ENCODE measurements at regions not wholly inside any gene's neighbourhood (a gene's known extent, or its start where the extent isn't known, plus 50 kb on each side); places are given as distances from the start of the nearest gene placed in this dataset.

GRCh38 chr2:186972281-186972970 lies 123.5 kb upstream of the ZSWIM2 start:
- CTCF ChIA-PET, result no interaction called here
- Histone ChIP-seq H3K9ac (ENCODE audit: low read depth, low read length) (no peak overlapping the region), H3K18ac (ENCODE audit: low read depth, low read length) (no peak overlapping the region), H3K79me1 (ENCODE audit: low read depth in 1 of 2, low read length in 2 of 2) (no peaks in the 10 kb centered on the region), H2AK9ac (replicated peaks; ENCODE audit: low read depth, low read length, poor library complexity) (no peak overlapping the region), H4K20me1 (ENCODE audit: insufficient read depth, low read length) (no peaks in the 10 kb centered on the region), H2BK15ac (ENCODE audit: low read depth, low read length) (no peak overlapping the region), H4K5ac (ENCODE audit: low read depth, low read length) (no peak overlapping the region), H3K4me1 (ENCODE audit: control insufficient read depth, insufficient read depth, low read length) (no peaks in the 10 kb centered on the region), H3K9me1 (ENCODE audit: insufficient read depth, low read length) (no peaks in the 10 kb centered on the region), H4K8ac (ENCODE audit: low read depth in 2 of 2, low read length in 2 of 2) (no peak overlapping the region), H3K56ac (ENCODE audit: extremely low read depth, insufficient read depth, low read length) (no peak overlapping the region), H3K27ac (ENCODE audit: insufficient read depth, low read length) (no peak overlapping the region), H3K14ac (replicated peaks; ENCODE audit: low read depth, low read length) (no peak overlapping the region), H2BK5ac (ENCODE audit: low read depth, low read length, poor library complexity, severe bottlenecking) (no peak overlapping the region), H3K36me3 (ENCODE audit: control insufficient read depth, insufficient read depth, low read length) (no peaks in the 10 kb centered on the region), H3K27me3 (ENCODE audit: control insufficient read depth, insufficient read depth, low read length) (no peaks in the 10 kb centered on the region), H2BK20ac (ENCODE audit: low read depth, low read length) (no peak overlapping the region), H2BK120ac (ENCODE audit: low read depth, low read length) (no peak overlapping the region), H4K91ac (ENCODE audit: insufficient read depth, low read depth, low read length) (no peak overlapping the region), H2AK5ac (ENCODE audit: low read depth, low read length) (no peak overlapping the region), H3K4me3 (ENCODE audit: insufficient read depth, low read depth, low read length) (no peak overlapping the region), H2AFZ (replicated peaks; ENCODE audit: low read length, poor library complexity) (no peak overlapping the region), H3K23ac (ENCODE audit: low read depth, low read length) (no peak overlapping the region), H3K9me3 (ENCODE audit: control insufficient read depth, insufficient read depth, low read length) (no peaks in the 10 kb centered on the region), H3K4me2 (ENCODE audit: low read depth, low read length) (no peak overlapping the region), H3K4ac (ENCODE audit: low read depth, low read length) (no peak overlapping the region)
- dilution Hi-C loops (cut with HindIII; ENCODE audit: low sequenced_read_pairs, unreplicated experiment) (no loop called here), in situ Hi-C loops (cut with MboI; ENCODE audit: low sequenced_read_pairs) (no loop called here), intact Hi-C loops (cut with micrococcal nuclease) (no loop called here)
- ATAC-seq (ENCODE audit: low read depth), result no peak
- TF ChIP-seq FOS (IDR thresholded peaks at IDR 0.05; ENCODE audit: low read depth, low read length) (no peak), MAFK (IDR thresholded peaks at IDR 0.05; ENCODE audit: low read depth, low read length) (no peak), RFX5 (IDR thresholded peaks at IDR 0.05; ENCODE audit: low read depth, low read length) (no peak), RCOR1 (IDR thresholded peaks at IDR 0.05; ENCODE audit: insufficient replicate concordance, low read length) (no peak), CEBPB (IDR thresholded peaks at IDR 0.05; ENCODE audit: low read depth, low read length) (no peak), NFE2L2 (IDR thresholded peaks at IDR 0.05; ENCODE audit: low read depth, low read length) (no peak), MXI1 (IDR thresholded peaks at IDR 0.05; ENCODE audit: borderline replicate concordance, low read depth, low read length) (no peak), SMC3 (IDR thresholded peaks at IDR 0.05; ENCODE audit: low read depth, low read length) (no peak), CHD1 (IDR thresholded peaks at IDR 0.05; ENCODE audit: low read depth, low read length) (no peak), MAZ (IDR thresholded peaks at IDR 0.05; ENCODE audit: borderline replicate concordance, low read depth, low read length) (no peak)
- TF ChIP-seq, protein P1, sequence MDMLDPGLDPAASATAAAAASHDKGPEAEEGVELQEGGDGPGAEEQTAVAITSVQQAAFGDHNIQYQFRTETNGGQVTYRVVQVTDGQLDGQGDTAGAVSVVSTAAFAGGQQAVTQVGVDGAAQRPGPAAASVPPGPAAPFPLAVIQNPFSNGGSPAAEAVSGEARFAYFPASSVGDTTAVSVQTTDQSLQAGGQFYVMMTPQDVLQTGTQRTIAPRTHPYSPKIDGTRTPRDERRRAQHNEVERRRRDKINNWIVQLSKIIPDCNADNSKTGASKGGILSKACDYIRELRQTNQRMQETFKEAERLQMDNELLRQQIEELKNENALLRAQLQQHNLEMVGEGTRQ (IDR thresholded peaks at IDR 0.05; ENCODE audit: low read depth, low read length), result no peak
- TF ChIP-seq, protein P2, sequence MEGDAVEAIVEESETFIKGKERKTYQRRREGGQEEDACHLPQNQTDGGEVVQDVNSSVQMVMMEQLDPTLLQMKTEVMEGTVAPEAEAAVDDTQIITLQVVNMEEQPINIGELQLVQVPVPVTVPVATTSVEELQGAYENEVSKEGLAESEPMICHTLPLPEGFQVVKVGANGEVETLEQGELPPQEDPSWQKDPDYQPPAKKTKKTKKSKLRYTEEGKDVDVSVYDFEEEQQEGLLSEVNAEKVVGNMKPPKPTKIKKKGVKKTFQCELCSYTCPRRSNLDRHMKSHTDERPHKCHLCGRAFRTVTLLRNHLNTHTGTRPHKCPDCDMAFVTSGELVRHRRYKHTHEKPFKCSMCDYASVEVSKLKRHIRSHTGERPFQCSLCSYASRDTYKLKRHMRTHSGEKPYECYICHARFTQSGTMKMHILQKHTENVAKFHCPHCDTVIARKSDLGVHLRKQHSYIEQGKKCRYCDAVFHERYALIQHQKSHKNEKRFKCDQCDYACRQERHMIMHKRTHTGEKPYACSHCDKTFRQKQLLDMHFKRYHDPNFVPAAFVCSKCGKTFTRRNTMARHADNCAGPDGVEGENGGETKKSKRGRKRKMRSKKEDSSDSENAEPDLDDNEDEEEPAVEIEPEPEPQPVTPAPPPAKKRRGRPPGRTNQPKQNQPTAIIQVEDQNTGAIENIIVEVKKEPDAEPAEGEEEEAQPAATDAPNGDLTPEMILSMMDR (conservative IDR thresholded peaks at IDR 0.05; ENCODE audit: low read depth, low read length), result no peak
- WGBS, 2 experiments (ENCODE audit: extremely low coverage in 2 of 2, insufficient read length in 1 of 2), result 73% methylated on average over 3 of the region's 7 CpGs; no CpG with 5 or more reads in 1 of the 2 experiments
- DNase-seq, result no peak
- no TSS peak for BruUV-seq (replicated peaks)
- POLR2A ChIA-PET (ENCODE audit: unreplicated experiment), result no interaction called here
